Thyroid gland (tissue), 4 donors: ENCODE measurements at regions not wholly inside any gene's neighbourhood (a gene's known extent, or its start where the extent isn't known, plus 50 kb on each side); places are given as distances from the start of the nearest gene placed in this dataset.

Experiments
- CTCF ChIP-seq, 6 experiments: fragments of 200-600 bp in 3 of 6; fragments of 450-650 bp in 3 of 6; sonication (generic) in 3 of 6; IDR thresholded peaks; one replicate each; pipeline ENCODE4 v1.5.1; 2016 to 2019; ENCODE audit warnings: antibody characterized with exemption in 6 of 6, mild to moderate bottlenecking in 2 of 6, inconsistent platforms in 1 of 6, moderate library complexity in 1 of 6
- POLR2A ChIP-seq, 2 donors: fragments of 450-650 bp; IDR thresholded peaks; one replicate each; pipeline ENCODE4 v1.6.1; 2017; ENCODE audit warnings: antibody characterized with exemption in 2 of 2, mild to moderate bottlenecking in 2 of 2, moderate library complexity in 1 of 2

DNA sequence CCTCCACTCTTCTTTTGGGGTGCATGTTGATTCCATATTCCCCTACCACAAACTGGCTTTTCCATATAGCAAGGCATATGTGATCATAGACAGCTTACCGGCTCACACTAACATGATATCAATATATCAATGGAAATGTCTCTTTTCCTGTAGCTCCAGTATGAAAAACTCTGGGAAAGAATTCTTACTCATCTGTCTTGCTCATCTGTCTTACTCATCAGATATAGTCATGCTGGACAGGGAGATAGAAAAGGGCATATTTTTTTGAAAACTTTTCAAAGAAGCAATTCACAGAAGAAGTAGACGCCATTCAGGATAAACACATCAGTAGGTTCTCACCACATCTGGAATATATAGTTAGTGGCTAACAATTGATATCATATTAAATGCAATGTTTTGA, 794.7 kb downstream of the RAB28 start:
- no peak for TF ChIP-seq CTCF (IDR thresholded peaks at IDR 0.05)
- TF ChIP-seq POLR2A (IDR thresholded peaks at IDR 0.05): no peak
